ENCODE measurements at regions not wholly inside any gene's neighbourhood (a gene's known extent, or its start where the extent isn't known, plus 50 kb on each side); places are given as distances from the start of the nearest gene placed in this dataset.
A peak's percentile ranks its signal among the peaks of the same experiment; 100 is the strongest.

DNA sequence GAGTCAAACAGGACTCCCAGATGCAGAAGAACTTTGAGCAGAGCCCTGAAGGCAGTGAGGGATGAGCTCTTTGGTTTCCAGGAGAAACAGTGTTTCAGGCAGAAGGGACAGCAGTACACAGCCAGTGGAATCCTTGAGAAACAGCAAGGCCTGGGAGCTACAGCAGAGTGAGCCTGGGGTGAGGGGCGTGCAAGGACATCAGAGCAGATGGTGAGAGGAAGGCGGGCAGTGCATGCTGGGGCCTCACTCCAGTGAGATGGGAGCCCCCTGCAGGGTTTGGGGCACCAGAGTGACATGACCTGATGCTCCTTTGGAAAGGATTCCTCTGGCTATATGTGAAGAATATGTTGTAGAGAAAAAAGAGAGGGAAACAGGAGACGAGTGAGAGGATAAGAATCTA, 98.1 kb upstream of the EGFL6 start:
- Histone ChIP-seq H3T11ph (ENCODE audit: low read length) (no peak overlapping the region), H3K27ac (ENCODE audit: insufficient read length, low read depth, low read length) (no peak overlapping the region), H3K9ac (ENCODE audit: extremely low read depth, insufficient read length, low read length) (no peak overlapping the region), H3K23me2 (ENCODE audit: insufficient read length, low read depth, low read length, poor library complexity, severe bottlenecking) (no peaks in the 10 kb centered on the region), H4K20me1 (ENCODE audit: control insufficient read depth, insufficient read depth, insufficient read length) (no peaks in the 10 kb centered on the region), H2BK15ac (ENCODE audit: low read depth, low read length) (no peak overlapping the region), H2BK12ac (ENCODE audit: insufficient read length, low read depth, low read length) (no peak overlapping the region), H3K18ac (ENCODE audit: insufficient read length, low read depth, low read length) (no peak overlapping the region), H3K4me2 (ENCODE audit: insufficient read depth, insufficient read length, low read length) (no peak overlapping the region), H3K4me1 (ENCODE audit: insufficient read depth, low read length) (0 out of 2 replicates have a peak, but pooled peaks cover 2% of the 10 kb centered on the region), H2BK5ac (ENCODE audit: insufficient read length, low read length) (no peak overlapping the region), H4K8ac (replicated peaks; ENCODE audit: insufficient read length, low read depth, low read length) (no peak overlapping the region), H2BK120ac (ENCODE audit: low read depth, low read length, poor library complexity, severe bottlenecking) (no peak overlapping the region), H4K5ac (ENCODE audit: insufficient read length, low read depth, low read length) (no peak overlapping the region), H2AK5ac (ENCODE audit: insufficient read length, low read length) (no peak overlapping the region), H3K9me3 (ENCODE audit: control insufficient read depth, low read depth, low read length) (no peaks in the 10 kb centered on the region), H3K79me2 (ENCODE audit: insufficient read depth, low read length) (no peaks in the 10 kb centered on the region), H3K79me1 (ENCODE audit: insufficient read depth, low read depth, low read length, poor library complexity, severe bottlenecking) (no peaks in the 10 kb centered on the region), H3K4ac (ENCODE audit: low read depth, low read length) (no peak overlapping the region), H3K14ac (ENCODE audit: insufficient read depth, low read length) (no peak overlapping the region), H2AFZ (ENCODE audit: low read length) (no peak overlapping the region), H3K56ac (ENCODE audit: insufficient read length, low read depth, low read length) (no peak overlapping the region), H2BK20ac (ENCODE audit: low read depth, low read length, poor library complexity, severe bottlenecking) (no peak overlapping the region), H3K23ac (ENCODE audit: insufficient read length, low read depth, low read length) (no peak overlapping the region), H3K27me3 (ENCODE audit: insufficient read depth, low read length) (no peaks in the 10 kb centered on the region), H4K91ac (ENCODE audit: insufficient read length, low read depth, low read length) (no peak overlapping the region)
- peak; percentile 41 for DNase-seq
- peaks cover 0 to 17% of the 10 kb centered on the region in 2 experiments for H3K4me1 Mint-ChIP-seq
- H3K36me3 Mint-ChIP-seq (ENCODE audit: insufficient read depth in 1 of 3, low read depth in 3 of 3) = peaks cover 0 to 6% (median 0%) of the 10 kb centered on the region in 3 experiments; a peak in 2 of 7 replicates
- H3K27ac Mint-ChIP-seq = no peak overlapping the region
- H3K9me3 Mint-ChIP-seq = peaks cover 54 to 57% of the 10 kb centered on the region in 2 experiments
- no CpG with 5 or more reads among the region's 3 CpGs for WGBS (ENCODE audit: extremely low coverage, insufficient read length, low lambda C conversion rate)
- no peak overlapping the region for H3K4me3 Mint-ChIP-seq
- H3K27me3 Mint-ChIP-seq (ENCODE audit: low read depth) = peaks cover 2% of the 10 kb centered on the region; the same call in 1 of the 2 replicates
- TF ChIP-seq, protein P1, sequence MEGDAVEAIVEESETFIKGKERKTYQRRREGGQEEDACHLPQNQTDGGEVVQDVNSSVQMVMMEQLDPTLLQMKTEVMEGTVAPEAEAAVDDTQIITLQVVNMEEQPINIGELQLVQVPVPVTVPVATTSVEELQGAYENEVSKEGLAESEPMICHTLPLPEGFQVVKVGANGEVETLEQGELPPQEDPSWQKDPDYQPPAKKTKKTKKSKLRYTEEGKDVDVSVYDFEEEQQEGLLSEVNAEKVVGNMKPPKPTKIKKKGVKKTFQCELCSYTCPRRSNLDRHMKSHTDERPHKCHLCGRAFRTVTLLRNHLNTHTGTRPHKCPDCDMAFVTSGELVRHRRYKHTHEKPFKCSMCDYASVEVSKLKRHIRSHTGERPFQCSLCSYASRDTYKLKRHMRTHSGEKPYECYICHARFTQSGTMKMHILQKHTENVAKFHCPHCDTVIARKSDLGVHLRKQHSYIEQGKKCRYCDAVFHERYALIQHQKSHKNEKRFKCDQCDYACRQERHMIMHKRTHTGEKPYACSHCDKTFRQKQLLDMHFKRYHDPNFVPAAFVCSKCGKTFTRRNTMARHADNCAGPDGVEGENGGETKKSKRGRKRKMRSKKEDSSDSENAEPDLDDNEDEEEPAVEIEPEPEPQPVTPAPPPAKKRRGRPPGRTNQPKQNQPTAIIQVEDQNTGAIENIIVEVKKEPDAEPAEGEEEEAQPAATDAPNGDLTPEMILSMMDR (conservative IDR thresholded peaks at IDR 0.05) = no peak

Data from H9 (cell line).